NCI-H524 treated with DMSO at 0.1 percent for 48 hours (cell line): ENCODE measurements at regions not wholly inside any gene's neighbourhood (a gene's known extent, or its start where the extent isn't known, plus 50 kb on each side); places are given as distances from the start of the nearest gene placed in this dataset.
"Not testable (repeated sequence)": the region's sequence is repeated elsewhere in the genome, so short reads cannot be mapped to it uniquely, and the experiment has no call there.

Experiments used
- DNase-seq: peaks from one replicate; lab custom pipeline; 2025; lab: John Stamatoyannopoulos, UW

- no peak for DNase-seq
Observed at GRCh38 chr16:73403291-73403690, 355.4 kb upstream of the ZFHX3 start.

- DNase-seq, result no peak
Observed at GRCh38 chr16:73400951-73401350, 353.0 kb upstream of the ZFHX3 start.

GRCh38 chr16:73399997-73400396 is 352.1 kb upstream of the ZFHX3 start:
- DNase-seq, result no peak

- DNase-seq, result no peak
Observed at GRCh38 chr16:73399486-73399885, 351.6 kb upstream of the ZFHX3 start.

- DNase-seq, result not testable (repeated sequence)
Observed at GRCh38 chr16:73398604-73399003, 350.7 kb upstream of the ZFHX3 start.

GRCh38 chr16:73396556-73396955 is 348.6 kb upstream of the ZFHX3 start:
- DNase-seq, result peak; percentile 27

- DNase-seq, result no peak
Observed at GRCh38 chr16:73390936-73391335, 343.0 kb upstream of the ZFHX3 start.

GRCh38 chr16:73390491-73390890 is 342.6 kb upstream of the ZFHX3 start:
- DNase-seq, result no peak

- no peak for DNase-seq
Observed at GRCh38 chr16:73389085-73389484, 341.2 kb upstream of the ZFHX3 start.

GRCh38 chr16:73387979-73388378 is 340.1 kb upstream of the ZFHX3 start:
- DNase-seq, result no peak

- DNase-seq, result no peak
Observed at GRCh38 chr16:73385696-73386095, 337.8 kb upstream of the ZFHX3 start.

GRCh38 chr16:73384506-73385089 is 336.7 kb upstream of the ZFHX3 start:
- DNase-seq, result no peak

GRCh38 chr16:73383988-73384365 is 336.0 kb upstream of the ZFHX3 start:
- no peak for DNase-seq

GRCh38 chr16:73383195-73383987 is 335.5 kb upstream of the ZFHX3 start:
- no peak for DNase-seq

GRCh38 chr16:73378471-73378870 is 330.5 kb upstream of the ZFHX3 start:
- no peak for DNase-seq

- no peak for DNase-seq
Observed at GRCh38 chr16:73371584-73372319, 323.8 kb upstream of the ZFHX3 start.

- DNase-seq, result peak; percentile 6
Observed at GRCh38 chr16:73369851-73370250, 321.9 kb upstream of the ZFHX3 start.

- DNase-seq, result no peak
Observed at GRCh38 chr16:73368715-73369114, 320.8 kb upstream of the ZFHX3 start.

- peak; percentile 96 for DNase-seq
Observed at GRCh38 chr16:73365016-73365551, 317.2 kb upstream of the ZFHX3 start.

GRCh38 chr16:73364413-73364812 is 316.5 kb upstream of the ZFHX3 start:
- DNase-seq, result no peak

GRCh38 chr16:73361061-73361460 is 313.1 kb upstream of the ZFHX3 start:
- no peak for DNase-seq

- DNase-seq, result no peak
Observed at GRCh38 chr16:73356401-73357079, 308.6 kb upstream of the ZFHX3 start.
